ENCODE measurements at regions not wholly inside any gene's neighbourhood (a gene's known extent, or its start where the extent isn't known, plus 50 kb on each side); places are given as distances from the start of the nearest gene placed in this dataset.

DNA sequence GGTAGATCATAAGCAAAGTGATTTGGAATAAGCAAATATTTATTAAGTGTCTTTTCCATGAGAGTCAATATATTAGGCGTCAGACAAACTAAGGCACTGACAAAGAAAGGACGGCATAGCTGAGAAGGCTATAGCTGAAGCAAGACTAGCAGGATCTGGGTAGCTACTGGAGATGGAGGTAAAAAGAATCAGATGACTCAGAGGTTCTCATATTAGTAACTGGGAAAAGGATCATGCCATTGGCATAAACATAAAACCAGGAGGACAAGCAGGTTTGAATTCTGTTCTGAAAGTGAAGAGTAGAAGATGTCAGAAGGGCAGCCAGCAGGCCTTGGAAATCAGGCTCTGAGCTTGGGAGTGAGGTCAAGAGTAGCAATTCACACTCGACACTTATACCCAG, 531.9 kb downstream of the PTPRC start:
- Mint-ChIP-seq H3K27ac (no peak overlapping the region), H3K4me3 (no peak overlapping the region), H3K36me3 (ENCODE audit: low read depth) (no peaks in the 10 kb centered on the region), H3K4me1 (ENCODE audit: low read depth) (peaks cover 46% of the 10 kb centered on the region), H3K27me3 (no peaks in the 10 kb centered on the region), H3K9me3 (no peaks in the 10 kb centered on the region)
- ATAC-seq (no peak), DNase-seq (no peak)
- TF ChIP-seq, protein P1, sequence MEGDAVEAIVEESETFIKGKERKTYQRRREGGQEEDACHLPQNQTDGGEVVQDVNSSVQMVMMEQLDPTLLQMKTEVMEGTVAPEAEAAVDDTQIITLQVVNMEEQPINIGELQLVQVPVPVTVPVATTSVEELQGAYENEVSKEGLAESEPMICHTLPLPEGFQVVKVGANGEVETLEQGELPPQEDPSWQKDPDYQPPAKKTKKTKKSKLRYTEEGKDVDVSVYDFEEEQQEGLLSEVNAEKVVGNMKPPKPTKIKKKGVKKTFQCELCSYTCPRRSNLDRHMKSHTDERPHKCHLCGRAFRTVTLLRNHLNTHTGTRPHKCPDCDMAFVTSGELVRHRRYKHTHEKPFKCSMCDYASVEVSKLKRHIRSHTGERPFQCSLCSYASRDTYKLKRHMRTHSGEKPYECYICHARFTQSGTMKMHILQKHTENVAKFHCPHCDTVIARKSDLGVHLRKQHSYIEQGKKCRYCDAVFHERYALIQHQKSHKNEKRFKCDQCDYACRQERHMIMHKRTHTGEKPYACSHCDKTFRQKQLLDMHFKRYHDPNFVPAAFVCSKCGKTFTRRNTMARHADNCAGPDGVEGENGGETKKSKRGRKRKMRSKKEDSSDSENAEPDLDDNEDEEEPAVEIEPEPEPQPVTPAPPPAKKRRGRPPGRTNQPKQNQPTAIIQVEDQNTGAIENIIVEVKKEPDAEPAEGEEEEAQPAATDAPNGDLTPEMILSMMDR (IDR thresholded peaks at IDR 0.05), result no peak
- intact Hi-C loops (cut with micrococcal nuclease), result no loop called here
- POLR2A ChIA-PET, result no interaction called here
- CTCF ChIA-PET, result no interaction called here

DNA sequence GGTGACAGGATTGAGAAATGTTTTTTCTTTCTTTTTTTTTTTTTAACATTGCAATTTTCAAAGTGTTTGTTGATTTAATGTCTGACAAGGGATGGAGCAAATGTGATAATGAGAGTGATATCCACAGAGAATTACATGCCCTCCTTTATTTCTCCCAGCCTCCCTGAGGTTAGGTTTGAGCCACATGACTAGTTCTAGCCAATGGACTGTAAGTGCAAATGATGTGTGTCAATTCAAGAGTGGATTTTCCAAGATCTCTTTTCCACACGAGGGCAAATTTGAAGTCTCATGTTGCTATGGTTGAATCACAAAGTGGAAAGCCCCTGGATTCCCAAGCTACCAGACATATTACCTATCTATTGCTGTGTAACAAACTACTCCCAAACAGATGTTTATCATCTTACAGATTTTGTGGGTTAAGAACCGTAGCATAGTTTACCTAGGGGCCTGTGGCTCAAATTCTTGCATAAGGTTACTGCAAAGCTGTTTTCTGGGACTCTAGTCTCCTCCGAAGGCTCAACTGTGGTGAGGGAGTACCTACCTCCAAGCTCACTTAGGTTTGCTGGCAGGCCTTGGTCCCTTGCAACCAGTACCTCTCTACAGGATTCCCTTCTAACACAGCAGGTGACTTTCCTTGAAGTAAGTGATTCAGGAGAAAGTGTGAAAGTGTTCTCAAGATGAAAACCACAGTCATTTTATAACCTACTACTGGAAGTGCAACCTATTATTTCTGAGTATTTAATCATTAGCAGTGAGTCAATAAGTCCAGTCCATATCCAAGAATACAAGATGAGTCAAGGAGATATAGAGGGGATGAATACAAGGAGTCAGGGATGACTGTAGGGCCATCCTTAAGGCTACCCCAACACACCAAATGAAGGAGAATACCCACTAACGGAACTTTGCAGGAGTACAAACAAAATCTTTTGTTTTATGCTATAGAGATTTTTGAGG, 533.6 kb downstream of the PTPRC start:
- CTCF ChIA-PET, result interaction anchor here (1.1 kb wide), 1 partner anchor 8 kb away, joined by 4 read pairs; no protein-coding TSS in a partner anchor
- no peaks in the 10 kb centered on the region for H3K27me3 Mint-ChIP-seq
- peak overlapping the region; percentile 37 for H3K27ac Mint-ChIP-seq
- POLR2A ChIA-PET, result interaction anchor here (1.0 to 1.3 kb wide), 2 partner anchors 11 to 20 kb away, joined by 3 to 4 read pairs; no protein-coding TSS in a partner anchor
- DNase-seq, result no peak
- peak; percentile 3 for ATAC-seq
- intact Hi-C loops (cut with micrococcal nuclease), result no loop called here
- H3K4me3 Mint-ChIP-seq, result no peak overlapping the region
- H3K4me1 Mint-ChIP-seq (ENCODE audit: low read depth), result peaks cover 46% of the 10 kb centered on the region
- H3K9me3 Mint-ChIP-seq, result no peaks in the 10 kb centered on the region
- TF ChIP-seq, protein P1 (IDR thresholded peaks at IDR 0.05), result no peak
- no peaks in the 10 kb centered on the region for H3K36me3 Mint-ChIP-seq (ENCODE audit: low read depth)

DNA sequence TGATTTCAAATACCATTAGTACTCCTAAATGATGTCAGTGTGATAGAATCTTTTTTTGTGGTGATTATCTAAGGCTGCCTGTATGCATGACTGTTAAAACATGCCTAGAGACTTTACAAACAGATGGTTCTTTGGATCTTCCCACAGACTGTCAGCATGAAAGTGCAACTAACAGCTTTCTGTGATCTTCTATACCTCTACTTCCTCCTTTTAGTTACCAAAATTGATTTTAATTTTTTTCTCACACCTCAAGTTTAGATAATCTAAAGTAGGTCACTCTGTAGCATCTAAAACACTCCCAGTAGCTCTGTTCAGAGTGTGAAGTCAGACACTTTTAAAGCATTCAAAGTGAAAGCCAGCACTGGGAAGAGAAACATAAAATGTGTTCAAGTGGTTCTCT, 534.5 kb downstream of the PTPRC start:
- TF ChIP-seq, protein P1 (IDR thresholded peaks at IDR 0.05), result no peak
- peaks cover 48% of the 10 kb centered on the region for H3K4me1 Mint-ChIP-seq (ENCODE audit: low read depth)
- no peak overlapping the region for H3K4me3 Mint-ChIP-seq
- DNase-seq (peak; percentile 30), ATAC-seq (peak; percentile 91)
- peak overlapping the region; percentile 62 for H3K27ac Mint-ChIP-seq
- ChIA-PET CTCF (interaction anchor here (1.1 kb wide), 1 partner anchor 9 kb away, joined by 4 read pairs; no protein-coding TSS in a partner anchor), POLR2A (interaction anchor here (1.3 kb wide), 1 partner anchor 12 kb away, joined by 4 read pairs; no protein-coding TSS in a partner anchor)
- no peaks in the 10 kb centered on the region for H3K9me3 Mint-ChIP-seq
- intact Hi-C loops (cut with micrococcal nuclease), result no loop called here
- H3K36me3 Mint-ChIP-seq (ENCODE audit: low read depth), result no peaks in the 10 kb centered on the region
- no peaks in the 10 kb centered on the region for H3K27me3 Mint-ChIP-seq

DNA sequence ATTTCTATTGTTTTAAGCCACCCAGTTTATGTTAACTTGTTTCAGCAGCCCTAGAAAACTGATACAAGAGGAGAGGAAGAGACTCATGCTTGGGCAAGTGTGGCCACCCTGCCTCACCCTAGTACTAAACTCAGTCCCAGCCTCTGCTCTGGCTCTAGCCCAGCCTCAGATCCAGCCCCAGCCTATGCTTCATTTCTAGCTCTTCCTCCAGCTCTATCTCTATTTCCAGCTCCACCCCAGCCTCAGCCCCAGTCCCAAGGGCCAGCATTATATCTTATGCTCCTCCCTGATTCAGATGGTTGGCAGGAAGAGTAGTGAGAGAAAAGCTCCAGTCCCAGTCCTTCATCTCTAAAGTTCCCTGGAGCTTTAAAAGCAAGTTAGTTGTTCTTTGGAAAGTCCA, 535.5 kb downstream of the PTPRC start:
- Mint-ChIP-seq H3K4me1 (ENCODE audit: low read depth) (peaks cover 41% of the 10 kb centered on the region), H3K4me3 (no peak overlapping the region), H3K27ac (no peak overlapping the region)

More for the DNA sequence above, 535.5 kb downstream of the PTPRC start:
- ATAC-seq (no peak), DNase-seq (no peak)
- Mint-ChIP-seq H3K27me3 (no peaks in the 10 kb centered on the region), H3K36me3 (ENCODE audit: low read depth) (no peaks in the 10 kb centered on the region), H3K9me3 (no peaks in the 10 kb centered on the region)
- CTCF ChIA-PET, result interaction anchor here (0.8 kb wide), 1 partner anchor 69 kb away, joined by 3 read pairs; no protein-coding TSS in a partner anchor
- intact Hi-C loops (cut with micrococcal nuclease), result no loop called here
- TF ChIP-seq, protein P1 (IDR thresholded peaks at IDR 0.05), result no peak
- POLR2A ChIA-PET, result no interaction called here

Measured in activated CD8-positive, alpha-beta T cell treated with anti-CD3 and anti-CD28 coated beads for 36 hours (primary cell).